ENCODE measurements at regions not wholly inside any gene's neighbourhood (a gene's known extent, or its start where the extent isn't known, plus 50 kb on each side); places are given as distances from the start of the nearest gene placed in this dataset.

GRCh38 chr4:104166749-104167148 is 327.9 kb downstream of the CXXC4 start:
- no peak for TF ChIP-seq EZH2 (IDR thresholded peaks at IDR 0.05; ENCODE audit: insufficient read depth, low read length)
- TF ChIP-seq, protein P1, sequence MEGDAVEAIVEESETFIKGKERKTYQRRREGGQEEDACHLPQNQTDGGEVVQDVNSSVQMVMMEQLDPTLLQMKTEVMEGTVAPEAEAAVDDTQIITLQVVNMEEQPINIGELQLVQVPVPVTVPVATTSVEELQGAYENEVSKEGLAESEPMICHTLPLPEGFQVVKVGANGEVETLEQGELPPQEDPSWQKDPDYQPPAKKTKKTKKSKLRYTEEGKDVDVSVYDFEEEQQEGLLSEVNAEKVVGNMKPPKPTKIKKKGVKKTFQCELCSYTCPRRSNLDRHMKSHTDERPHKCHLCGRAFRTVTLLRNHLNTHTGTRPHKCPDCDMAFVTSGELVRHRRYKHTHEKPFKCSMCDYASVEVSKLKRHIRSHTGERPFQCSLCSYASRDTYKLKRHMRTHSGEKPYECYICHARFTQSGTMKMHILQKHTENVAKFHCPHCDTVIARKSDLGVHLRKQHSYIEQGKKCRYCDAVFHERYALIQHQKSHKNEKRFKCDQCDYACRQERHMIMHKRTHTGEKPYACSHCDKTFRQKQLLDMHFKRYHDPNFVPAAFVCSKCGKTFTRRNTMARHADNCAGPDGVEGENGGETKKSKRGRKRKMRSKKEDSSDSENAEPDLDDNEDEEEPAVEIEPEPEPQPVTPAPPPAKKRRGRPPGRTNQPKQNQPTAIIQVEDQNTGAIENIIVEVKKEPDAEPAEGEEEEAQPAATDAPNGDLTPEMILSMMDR (IDR thresholded peaks at IDR 0.05; ENCODE audit: insufficient read depth, low read depth, low read length): no peak
